AG10803 (cell line): ENCODE measurements at regions not wholly inside any gene's neighbourhood (a gene's known extent, or its start where the extent isn't known, plus 50 kb on each side); places are given as distances from the start of the nearest gene placed in this dataset.

Experiments used
- DNase-seq: peaks from one replicate; pipeline ENCODE4 v3.0.0; 2010; ENCODE audit warnings: low read depth
- H3K4me3 ChIP-seq: 2 replicates; pipeline ENCODE4 v1.5.1; 2011; ENCODE audit warnings: mild to moderate bottlenecking, low read length, control low read depth
- CTCF ChIP-seq: conservative IDR thresholded peaks from 2 replicates; pipeline ENCODE4 v1.5.1; 2011; ENCODE audit warnings: mild to moderate bottlenecking, low read length, control low read depth, inconsistent platforms

- DNase-seq: no peak
- no peak for TF ChIP-seq CTCF
- H3K4me3 ChIP-seq: no peak overlapping the region
These were observed 393.6 kb downstream of the TDRD3 start for GRCh38 chr13:60790620-60791019.

- no peak for TF ChIP-seq CTCF
- DNase-seq: no peak
- no peak overlapping the region for H3K4me3 ChIP-seq
These were observed 391.3 kb downstream of the TDRD3 start for GRCh38 chr13:60788156-60788829.

GRCh38 chr13:60787083-60787482, 390.1 kb downstream of the TDRD3 start:
- H3K4me3 ChIP-seq: no peak overlapping the region
- no peak for DNase-seq
- TF ChIP-seq CTCF: no peak

- TF ChIP-seq CTCF: no peak
- DNase-seq: no peak
- H3K4me3 ChIP-seq: no peak overlapping the region
These were observed 375.7 kb downstream of the TDRD3 start for GRCh38 chr13:60772726-60773125.

GRCh38 chr13:60765700-60766411, 368.8 kb downstream of the TDRD3 start:
- no peak for TF ChIP-seq CTCF
- H3K4me3 ChIP-seq: no peak overlapping the region
- no peak for DNase-seq

GRCh38 chr13:60759499-60759898, 362.5 kb downstream of the TDRD3 start:
- no peak for TF ChIP-seq CTCF
- no peak for DNase-seq
- H3K4me3 ChIP-seq: no peak overlapping the region

GRCh38 chr13:60758637-60759036, 361.6 kb downstream of the TDRD3 start:
- DNase-seq: no peak
- no peak for TF ChIP-seq CTCF
- H3K4me3 ChIP-seq: no peak overlapping the region
